ENCODE measurements at regions not wholly inside any gene's neighbourhood (a gene's known extent, or its start where the extent isn't known, plus 50 kb on each side); places are given as distances from the start of the nearest gene placed in this dataset.

DNA sequence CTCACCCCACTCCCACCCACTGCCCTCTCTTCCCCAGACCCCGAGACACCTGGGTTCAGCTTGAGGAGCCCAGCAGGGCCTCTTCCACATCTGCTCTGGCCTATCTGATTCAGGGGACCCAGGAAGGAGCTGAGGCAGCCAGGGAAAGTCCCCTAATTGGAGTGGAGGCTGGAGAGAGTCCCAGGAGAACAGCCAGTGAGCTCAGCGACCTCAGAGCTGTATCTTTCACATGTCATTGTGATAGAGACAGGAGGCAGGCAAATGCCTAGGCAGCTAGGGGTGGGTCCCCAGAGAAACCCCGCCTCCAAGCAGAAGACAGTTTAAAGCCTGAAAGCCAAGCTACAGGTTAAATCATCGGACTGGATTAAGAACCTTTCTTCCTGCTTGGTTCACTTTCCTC, 122.7 kb downstream of the MATN1 start:
- Mint-ChIP-seq H3K27ac (ENCODE audit: low read depth) (no peak overlapping the region), H3K27me3 (peaks cover 55% of the 10 kb centered on the region), H3K4me3 (no peak overlapping the region), H3K4me1 (no peaks in the 10 kb centered on the region), H3K36me3 (ENCODE audit: insufficient read depth) (no peaks in the 10 kb centered on the region), H3K9me3 (no peaks in the 10 kb centered on the region)
- no peak for DNase-seq (ENCODE audit: low spot score in 2 of 2)
- ATAC-seq (replicated peaks; ENCODE audit: extremely low read depth, poor library complexity, severe bottlenecking): no peak

DNA sequence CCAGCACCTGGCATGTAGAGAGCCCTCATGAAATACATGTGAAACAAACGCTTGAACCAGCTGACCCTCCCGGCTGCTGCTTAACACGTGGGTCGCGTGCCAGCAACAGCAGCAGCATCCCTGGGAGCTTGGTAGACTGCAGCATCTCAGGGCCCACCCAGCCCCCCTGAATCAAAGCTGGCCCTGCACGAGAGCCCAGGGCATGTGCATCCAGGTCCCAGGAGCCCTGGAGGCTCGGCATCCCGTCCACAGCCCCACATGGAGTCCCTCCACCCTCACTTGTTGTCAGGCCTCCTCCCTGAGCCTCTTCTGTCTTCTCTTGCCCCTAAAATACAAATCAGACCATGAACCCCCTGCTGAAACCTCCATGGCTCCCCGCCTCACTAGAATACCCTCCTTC, 123.1 kb downstream of the MATN1 start:
- no peaks in the 10 kb centered on the region for H3K9me3 Mint-ChIP-seq
- H3K27me3 Mint-ChIP-seq: peaks cover 55% of the 10 kb centered on the region
- no peaks in the 10 kb centered on the region for H3K4me1 Mint-ChIP-seq
- no peak overlapping the region for H3K27ac Mint-ChIP-seq (ENCODE audit: low read depth)
- DNase-seq (ENCODE audit: low spot score in 2 of 2) (no peak), ATAC-seq (replicated peaks; ENCODE audit: extremely low read depth, poor library complexity, severe bottlenecking) (no peak)
- no peaks in the 10 kb centered on the region for H3K36me3 Mint-ChIP-seq (ENCODE audit: insufficient read depth)
- H3K4me3 Mint-ChIP-seq: no peak overlapping the region

DNA sequence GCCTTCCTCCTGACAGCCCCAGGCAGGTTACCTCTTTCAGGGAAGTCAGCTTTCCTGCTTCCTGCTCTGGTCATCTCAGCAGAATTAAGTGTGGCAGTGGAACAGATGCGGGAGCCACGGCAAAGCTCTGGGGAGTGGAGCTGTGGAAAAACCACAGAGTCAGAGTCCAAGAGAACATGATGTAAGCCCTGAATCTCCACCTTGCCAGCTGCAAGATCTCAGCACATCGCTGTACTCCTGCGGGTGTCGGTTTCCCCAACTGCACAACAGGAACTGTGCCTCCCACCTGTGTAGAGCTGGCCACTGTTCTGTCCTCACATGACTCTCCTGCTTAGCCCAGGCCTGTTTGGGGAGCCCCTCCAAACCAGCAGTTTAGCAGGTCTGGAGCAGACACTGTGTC, 123.7 kb downstream of the MATN1 start:
- H3K9me3 Mint-ChIP-seq: no peaks in the 10 kb centered on the region
- H3K4me1 Mint-ChIP-seq: no peaks in the 10 kb centered on the region
- no peak for ATAC-seq (replicated peaks; ENCODE audit: extremely low read depth, poor library complexity, severe bottlenecking)
- DNase-seq (ENCODE audit: low spot score in 2 of 2): no peak
- H3K27ac Mint-ChIP-seq (ENCODE audit: low read depth): no peak overlapping the region
- no peak overlapping the region for H3K4me3 Mint-ChIP-seq
- peaks cover 55% of the 10 kb centered on the region for H3K27me3 Mint-ChIP-seq
- no peaks in the 10 kb centered on the region for H3K36me3 Mint-ChIP-seq (ENCODE audit: insufficient read depth)

DNA sequence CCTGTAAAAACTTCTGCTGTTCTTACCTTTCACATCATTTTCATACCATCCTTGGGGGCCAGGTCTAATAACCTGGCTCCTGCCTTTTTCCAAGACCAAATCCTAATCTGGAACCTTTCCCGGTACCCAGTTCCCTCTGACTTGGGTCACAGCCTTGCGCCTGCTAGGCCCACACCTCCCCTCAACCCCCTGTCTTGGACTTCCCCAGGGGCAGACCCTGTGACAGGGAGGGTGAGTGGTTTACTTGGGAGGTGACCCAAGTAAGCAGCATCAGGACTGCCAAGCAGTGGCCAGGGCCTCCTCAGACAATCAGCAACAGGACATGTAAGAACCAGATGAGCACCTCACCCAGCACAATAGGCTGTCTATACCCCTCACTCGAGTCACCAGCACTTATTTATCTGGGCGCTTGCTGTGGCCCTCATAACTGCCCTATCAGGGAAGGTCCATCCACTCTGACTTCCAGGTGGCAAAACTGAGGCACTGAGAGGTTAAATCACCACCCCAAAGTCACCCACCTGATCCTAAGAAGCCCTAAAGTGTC, 124.7 kb downstream of the MATN1 start:
- no peak overlapping the region for H3K4me3 Mint-ChIP-seq
- H3K36me3 Mint-ChIP-seq (ENCODE audit: insufficient read depth): no peaks in the 10 kb centered on the region
- H3K4me1 Mint-ChIP-seq: no peaks in the 10 kb centered on the region
- no peaks in the 10 kb centered on the region for H3K9me3 Mint-ChIP-seq
- ATAC-seq (replicated peaks; ENCODE audit: extremely low read depth, poor library complexity, severe bottlenecking): no peak
- DNase-seq (ENCODE audit: low spot score in 2 of 2): no peak
- no peak overlapping the region for H3K27ac Mint-ChIP-seq (ENCODE audit: low read depth)
- peaks cover 63% of the 10 kb centered on the region for H3K27me3 Mint-ChIP-seq

DNA sequence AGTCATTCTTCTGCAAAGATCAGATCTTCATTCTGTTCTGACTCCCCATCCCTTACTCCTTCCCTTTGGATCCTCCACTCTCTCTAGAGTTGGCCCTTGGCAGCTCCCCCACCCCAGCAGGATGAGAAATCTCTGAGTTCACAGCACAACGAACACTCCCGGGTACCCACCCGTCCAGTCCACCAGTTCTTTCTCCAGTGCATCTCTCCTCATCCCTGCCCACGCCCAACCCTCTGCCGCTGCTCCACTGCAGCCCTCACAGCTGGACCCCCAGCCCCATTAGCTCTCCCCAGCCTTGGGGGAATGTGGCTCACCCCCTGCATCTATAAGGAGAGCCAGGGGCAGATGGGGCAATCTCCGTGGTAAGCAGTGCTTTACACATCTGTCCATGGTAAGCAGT, 125.7 kb downstream of the MATN1 start:
- no peak for ATAC-seq (replicated peaks; ENCODE audit: extremely low read depth, poor library complexity, severe bottlenecking)
- DNase-seq (ENCODE audit: low spot score in 2 of 2): no peak
- no peaks in the 10 kb centered on the region for H3K36me3 Mint-ChIP-seq (ENCODE audit: insufficient read depth)
- H3K4me3 Mint-ChIP-seq: no peak overlapping the region
- H3K4me1 Mint-ChIP-seq: no peaks in the 10 kb centered on the region
- no peak overlapping the region for H3K27ac Mint-ChIP-seq (ENCODE audit: low read depth)
- no peaks in the 10 kb centered on the region for H3K9me3 Mint-ChIP-seq
- peaks cover 72% of the 10 kb centered on the region for H3K27me3 Mint-ChIP-seq

DNA sequence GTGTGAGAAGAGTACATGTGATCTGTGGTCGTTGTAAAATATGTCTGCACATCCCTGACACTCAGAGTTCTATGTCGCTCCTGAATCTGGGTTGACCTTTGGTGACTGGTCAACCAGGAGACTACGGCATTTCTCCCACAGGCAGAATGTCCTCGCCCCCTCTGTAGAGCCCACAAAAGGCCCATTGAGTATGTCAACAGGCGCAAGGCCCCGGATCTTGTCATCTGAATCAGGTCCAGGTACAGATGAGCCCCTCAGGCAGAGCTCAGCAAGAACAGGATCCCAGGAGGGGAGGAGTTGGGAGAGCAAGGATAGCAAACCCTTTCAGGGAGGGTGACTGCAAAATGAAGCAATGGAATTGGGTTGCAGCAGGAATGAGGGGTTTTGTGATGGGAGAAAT, 126.5 kb downstream of the MATN1 start:
- Mint-ChIP-seq H3K4me1 (no peaks in the 10 kb centered on the region), H3K27me3 (peaks cover 77% of the 10 kb centered on the region), H3K9me3 (no peaks in the 10 kb centered on the region), H3K27ac (ENCODE audit: low read depth) (no peak overlapping the region), H3K36me3 (ENCODE audit: insufficient read depth) (no peaks in the 10 kb centered on the region), H3K4me3 (no peak overlapping the region)
- ATAC-seq (replicated peaks; ENCODE audit: extremely low read depth, poor library complexity, severe bottlenecking) (no peak), DNase-seq (ENCODE audit: low spot score in 2 of 2) (no peak)

DNA sequence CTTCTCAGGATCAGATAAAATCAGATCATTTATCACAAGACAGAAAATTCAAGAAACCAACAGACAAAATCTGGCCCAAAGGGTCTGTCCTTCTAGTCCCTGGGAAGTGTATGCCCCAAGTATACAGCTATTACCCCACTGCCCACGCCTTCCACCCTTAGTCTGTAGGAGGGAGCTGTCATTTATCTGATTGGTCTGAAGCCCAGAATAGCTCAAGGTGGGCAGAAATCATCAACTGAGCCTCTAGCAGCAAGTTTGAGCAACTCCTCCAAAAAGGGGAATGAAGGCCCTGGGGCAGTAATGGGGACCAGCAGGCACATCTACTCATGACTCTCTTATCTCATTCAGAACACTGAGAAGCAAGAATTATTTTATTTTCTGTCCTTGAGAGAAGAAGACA, 126.9 kb downstream of the MATN1 start:
- H3K4me3 Mint-ChIP-seq: no peak overlapping the region
- no peaks in the 10 kb centered on the region for H3K4me1 Mint-ChIP-seq
- no peak for DNase-seq (ENCODE audit: low spot score in 2 of 2)
- peaks cover 77% of the 10 kb centered on the region for H3K27me3 Mint-ChIP-seq
- ATAC-seq (replicated peaks; ENCODE audit: extremely low read depth, poor library complexity, severe bottlenecking): no peak
- H3K36me3 Mint-ChIP-seq (ENCODE audit: insufficient read depth): peaks cover 1% of the 10 kb centered on the region
- H3K9me3 Mint-ChIP-seq: no peaks in the 10 kb centered on the region
- H3K27ac Mint-ChIP-seq (ENCODE audit: low read depth): no peak overlapping the region

DNA sequence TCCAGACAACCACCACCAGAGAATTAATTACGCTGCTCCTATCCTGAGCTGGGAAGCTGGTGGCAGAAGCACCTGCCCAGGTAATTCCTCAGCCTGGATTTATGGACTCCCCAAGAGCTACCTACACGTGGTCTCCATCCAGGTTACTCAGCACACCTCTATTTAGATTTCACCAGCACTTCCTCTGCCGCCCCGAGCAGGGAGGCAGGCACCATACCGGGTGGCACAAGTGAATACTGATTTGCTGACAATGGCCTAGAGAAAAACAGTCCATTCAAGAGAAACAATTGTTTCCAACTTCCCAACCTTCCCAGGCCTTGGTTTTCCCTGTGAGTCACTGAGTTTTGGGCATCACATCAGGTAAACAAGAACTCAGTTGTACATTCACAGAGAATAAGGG, 134.3 kb downstream of the MATN1 start:
- H3K4me1 Mint-ChIP-seq: no peaks in the 10 kb centered on the region
- no peak for ATAC-seq (replicated peaks; ENCODE audit: extremely low read depth, poor library complexity, severe bottlenecking)
- peaks cover 97% of the 10 kb centered on the region for H3K27me3 Mint-ChIP-seq
- H3K4me3 Mint-ChIP-seq: no peak overlapping the region
- no peak overlapping the region for H3K27ac Mint-ChIP-seq (ENCODE audit: low read depth)
- H3K9me3 Mint-ChIP-seq: peaks cover 3% of the 10 kb centered on the region
- DNase-seq (ENCODE audit: low spot score in 2 of 2): no peak
- peaks cover 1% of the 10 kb centered on the region for H3K36me3 Mint-ChIP-seq (ENCODE audit: insufficient read depth)

DNA sequence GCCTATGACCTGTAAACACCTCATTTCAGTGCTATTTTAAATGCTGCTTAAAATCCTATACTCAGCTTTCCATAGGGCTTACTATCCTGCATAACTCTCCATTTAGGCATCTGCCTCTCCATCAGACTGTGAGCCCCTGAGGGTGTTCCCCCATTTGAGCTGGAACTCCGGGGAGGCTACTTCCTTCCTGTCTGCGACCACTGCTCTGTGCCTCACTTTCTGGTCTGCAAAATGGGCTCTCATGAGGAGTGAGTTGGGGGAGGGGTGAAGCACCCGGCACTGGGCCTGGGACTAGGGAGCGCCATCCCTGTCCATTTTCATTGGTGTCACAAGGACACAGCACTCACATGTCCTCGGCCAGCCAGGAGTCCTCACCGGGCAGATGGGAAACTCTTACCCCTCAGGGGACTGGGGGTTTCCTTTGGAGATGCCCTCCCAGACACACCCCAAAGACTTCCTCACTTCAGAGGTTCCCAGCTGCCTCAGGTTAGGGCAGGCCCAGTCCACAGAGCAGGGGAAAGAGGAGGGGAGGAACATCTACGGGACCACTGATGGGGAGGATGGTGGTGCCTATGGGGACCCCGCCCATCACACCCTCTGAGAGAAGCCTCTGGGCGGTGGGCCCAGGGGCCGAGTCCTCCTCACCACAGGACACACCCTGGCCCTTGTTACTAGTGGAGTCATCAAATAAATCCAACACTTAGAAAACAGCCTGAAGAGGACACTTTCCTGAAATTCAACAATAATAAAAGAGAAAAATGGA, 134.9 kb downstream of the MATN1 start:
- H3K27me3 Mint-ChIP-seq: peaks cover 97% of the 10 kb centered on the region
- no peak for ATAC-seq (replicated peaks; ENCODE audit: extremely low read depth, poor library complexity, severe bottlenecking)
- H3K9me3 Mint-ChIP-seq: peaks cover 5% of the 10 kb centered on the region
- H3K27ac Mint-ChIP-seq (ENCODE audit: low read depth): no peak overlapping the region
- no peak overlapping the region for H3K4me3 Mint-ChIP-seq
- peaks cover 1% of the 10 kb centered on the region for H3K36me3 Mint-ChIP-seq (ENCODE audit: insufficient read depth)
- DNase-seq (ENCODE audit: low spot score in 2 of 2): no peak
- no peaks in the 10 kb centered on the region for H3K4me1 Mint-ChIP-seq

DNA sequence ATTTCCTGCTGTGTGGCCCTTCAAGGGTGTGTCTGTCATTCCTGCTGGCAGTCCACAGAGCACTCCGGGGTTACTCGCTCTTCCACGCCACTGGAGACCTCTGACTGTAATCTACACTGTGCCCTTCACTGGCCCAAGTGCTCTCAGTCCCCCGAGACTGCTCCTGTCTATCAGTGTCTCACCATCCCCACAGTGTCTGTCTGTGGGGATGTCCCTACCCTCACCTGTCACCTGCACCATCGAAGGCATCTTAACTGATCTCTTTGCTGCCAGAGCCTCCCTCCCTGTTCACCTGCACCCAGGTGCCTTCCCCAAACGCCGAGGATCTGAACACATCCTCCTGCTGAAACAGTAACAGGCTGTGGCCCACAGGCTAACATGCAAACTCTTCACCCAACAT, 136.7 kb downstream of the MATN1 start:
- peaks cover 1% of the 10 kb centered on the region for H3K36me3 Mint-ChIP-seq (ENCODE audit: insufficient read depth)
- no peak overlapping the region for H3K27ac Mint-ChIP-seq (ENCODE audit: low read depth)
- H3K4me1 Mint-ChIP-seq: no peaks in the 10 kb centered on the region
- H3K9me3 Mint-ChIP-seq: peaks cover 12% of the 10 kb centered on the region
- DNase-seq (ENCODE audit: low spot score in 2 of 2) (no peak), ATAC-seq (replicated peaks; ENCODE audit: extremely low read depth, poor library complexity, severe bottlenecking) (no peak)
- peaks cover 97% of the 10 kb centered on the region for H3K27me3 Mint-ChIP-seq
- no peak overlapping the region for H3K4me3 Mint-ChIP-seq

DNA sequence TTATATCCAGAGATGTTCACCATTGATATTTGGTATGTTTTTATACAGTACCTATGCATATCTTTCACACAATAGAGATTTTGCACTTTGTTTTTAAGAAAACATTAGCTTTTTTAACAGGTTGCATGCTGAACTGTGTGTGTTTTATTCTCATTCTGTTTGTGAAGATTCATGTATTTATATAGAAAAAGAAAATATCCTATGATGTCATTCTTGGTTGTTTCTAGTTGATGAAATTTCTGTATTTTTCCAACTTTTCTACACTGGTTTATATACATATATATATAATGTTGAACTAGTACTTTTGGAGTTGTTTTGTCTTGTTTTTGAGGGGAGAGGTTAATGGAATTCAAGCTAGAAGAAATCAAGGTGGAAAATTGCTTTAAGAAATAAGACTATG, 143.8 kb downstream of the MATN1 start:
- no peaks in the 10 kb centered on the region for H3K36me3 Mint-ChIP-seq (ENCODE audit: insufficient read depth)
- no peak overlapping the region for H3K4me3 Mint-ChIP-seq
- ATAC-seq (replicated peaks; ENCODE audit: extremely low read depth, poor library complexity, severe bottlenecking) (no peak), DNase-seq (ENCODE audit: low spot score in 2 of 2) (no peak)
- H3K4me1 Mint-ChIP-seq: no peaks in the 10 kb centered on the region
- H3K9me3 Mint-ChIP-seq: peaks cover 12% of the 10 kb centered on the region
- peaks cover 54% of the 10 kb centered on the region for H3K27me3 Mint-ChIP-seq
- no peak overlapping the region for H3K27ac Mint-ChIP-seq (ENCODE audit: low read depth)

DNA sequence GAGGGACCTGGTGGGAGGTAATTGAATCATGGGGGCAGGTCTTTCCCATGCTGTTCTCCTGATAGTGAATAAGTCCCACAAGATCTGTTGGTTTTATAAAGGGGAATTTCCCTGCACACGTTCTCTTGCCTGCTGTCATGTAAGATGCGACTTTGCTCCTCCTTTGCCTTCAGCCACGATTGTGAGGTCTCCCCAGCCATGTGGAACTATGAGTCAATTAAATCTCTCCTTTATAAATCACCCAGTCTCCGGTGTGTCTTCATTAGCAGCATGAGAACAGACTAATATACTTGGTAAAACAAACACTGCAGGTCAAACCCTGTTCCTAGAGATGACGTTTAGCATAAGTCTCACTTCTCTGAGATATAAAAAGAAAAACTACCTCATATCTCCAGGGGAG, 148.3 kb downstream of the MATN1 start:
- Mint-ChIP-seq H3K27me3 (peaks cover 59% of the 10 kb centered on the region), H3K27ac (ENCODE audit: low read depth) (no peak overlapping the region), H3K4me1 (no peaks in the 10 kb centered on the region), H3K9me3 (no peaks in the 10 kb centered on the region), H3K36me3 (ENCODE audit: insufficient read depth) (no peaks in the 10 kb centered on the region), H3K4me3 (no peak overlapping the region)
- DNase-seq (ENCODE audit: low spot score in 2 of 2) (no peak), ATAC-seq (replicated peaks; ENCODE audit: extremely low read depth, poor library complexity, severe bottlenecking) (no peak)

DNA sequence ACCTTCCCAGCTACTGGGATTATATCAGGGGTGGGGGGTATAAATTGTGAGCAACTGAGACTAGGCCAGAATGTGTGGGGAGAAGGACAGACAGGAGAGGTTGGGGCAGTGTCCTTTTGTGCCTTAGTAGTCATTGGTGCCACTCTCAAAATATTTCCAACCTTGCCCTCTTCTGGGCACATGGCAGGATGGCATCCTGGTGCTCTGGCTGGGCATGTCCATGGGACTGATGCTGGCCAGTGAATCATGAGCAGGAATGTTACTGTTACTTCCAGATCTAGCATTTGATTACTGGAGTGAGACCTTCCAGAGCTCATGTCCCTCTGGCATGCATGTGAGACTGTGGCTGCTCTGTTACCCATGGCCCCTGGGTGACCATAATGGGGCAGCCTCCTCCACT, 151.2 kb downstream of the MATN1 start:
- Mint-ChIP-seq H3K36me3 (ENCODE audit: insufficient read depth) (no peaks in the 10 kb centered on the region), H3K9me3 (no peaks in the 10 kb centered on the region), H3K4me1 (no peaks in the 10 kb centered on the region), H3K4me3 (no peak overlapping the region), H3K27me3 (peaks cover 70% of the 10 kb centered on the region), H3K27ac (ENCODE audit: low read depth) (no peak overlapping the region)
- no peak for ATAC-seq (replicated peaks; ENCODE audit: extremely low read depth, poor library complexity, severe bottlenecking)
- DNase-seq (ENCODE audit: low spot score in 2 of 2): no peak
